NK-92 treated with Interleukin-12 subunit alpha and Interleukin-12 subunit beta, amount 100 ng/mL, for 24 hours (cell line): ENCODE measurements at regions not wholly inside any gene's neighbourhood (a gene's known extent, or its start where the extent isn't known, plus 50 kb on each side); places are given as distances from the start of the nearest gene placed in this dataset.
"Not testable (repeated sequence)": the region's sequence is repeated elsewhere in the genome, so short reads cannot be mapped to it uniquely, and the experiment has no call there.

Experiments
- DNase-seq: peaks from one replicate; lab custom pipeline; 2025; lab: John Stamatoyannopoulos, UW

GRCh38 chr5:83802686-83803085, 82.0 kb upstream of the HAPLN1 start:
- DNase-seq = no peak

GRCh38 chr5:83800201-83800600, 79.5 kb upstream of the HAPLN1 start:
- no peak for DNase-seq

- not testable (repeated sequence) for DNase-seq
Measured at GRCh38 chr5:83799020-83799419, 78.4 kb upstream of the HAPLN1 start.

- DNase-seq = no peak
Measured at GRCh38 chr5:83789371-83789770, 68.7 kb upstream of the HAPLN1 start.

GRCh38 chr5:83787631-83788030, 67.0 kb upstream of the HAPLN1 start:
- DNase-seq = no peak

GRCh38 chr5:83785176-83785668, 64.6 kb upstream of the HAPLN1 start:
- no peak for DNase-seq

GRCh38 chr5:83780699-83781350, 60.2 kb upstream of the HAPLN1 start:
- no peak for DNase-seq

- no peak for DNase-seq
Measured at GRCh38 chr5:83777856-83778255, 57.2 kb upstream of the HAPLN1 start.

- no peak for DNase-seq
Measured at GRCh38 chr5:83776437-83777031, 55.9 kb upstream of the HAPLN1 start.
